K562 (cell line): ENCODE measurements at regions not wholly inside any gene's neighbourhood (a gene's known extent, or its start where the extent isn't known, plus 50 kb on each side); places are given as distances from the start of the nearest gene placed in this dataset.
A peak's percentile ranks its signal among the peaks of the same experiment; 100 is the strongest.

Experiments
- ATAC-seq: fragments of 200-7000 bp; cut with Tn5 transposase; 3 replicates; pipeline ENCODE4 v1.9.1; 2020; ENCODE audit warnings: moderate library complexity
- BruUV-seq: library from RNA; stranded (reverse); fragments of 400-500 nt; replicated peaks from 2 replicates; lab custom pipeline; 2021; lab: Mats Ljungman, UMichigan
- CTCF ChIA-PET: fragments of 300-600 bp; formaldehyde crosslinking; extraction: SDS; loops from one replicate; lab custom pipeline; 2021; ENCODE audit warnings: low intra/inter-chr PET ratio; lab: Yijun Ruan, JAX
- POLR2A ChIA-PET: fragments of 300-600, 350-650 bp; sonication (Branson Sonifier 250); formaldehyde crosslinking; extraction: SDS; loops from one replicate; lab custom pipeline; 2021; ENCODE audit warnings: antibody characterized with exemption, inconsistent platforms; lab: Yijun Ruan, JAX
- DNase-seq, 4 experiments: peaks; one replicate each; pipeline versions ENCODE4 v3.0.0 to v3.0.0-alpha.2; 2011 to 2018; ENCODE audit warnings: low spot score in 3 of 4, mixed read lengths in 3 of 4; ENCODE audit errors: extremely low read depth in 1 of 4
- FAIRE-seq: peaks from 2 replicates; lab custom pipeline; 2011; peaks lifted over from hg19 to GRCh38; lab: Jason Lieb, UNC
- H2AFZ ChIP-seq: 2 replicates; pipeline ENCODE4 v1.6.0; 2011; ENCODE audit warnings: low read depth, low read length, control low read depth, inconsistent platforms
- H3K27ac ChIP-seq: fragments of 200-600 bp; 3 replicates; pipeline ENCODE4 v1.8.0; 2011; ENCODE audit warnings: low read depth, mild to moderate bottlenecking, control low read depth, inconsistent platforms, low read length, moderate library complexity, mixed read lengths; ENCODE audit errors: extremely low read depth
- H3K27me3 ChIP-seq, 2 experiments: fragments of 300-600 bp in 1 of 2; 2 replicates in 1 of 2; 3 replicates in 1 of 2; pipeline versions ENCODE4 v1.6.0 to v1.8.0; 2011; ENCODE audit warnings: inconsistent platforms in 2 of 2, low read length in 2 of 2, mild to moderate bottlenecking in 1 of 2, mixed read lengths in 1 of 2, moderate library complexity in 1 of 2; ENCODE audit not compliant: control insufficient read depth in 2 of 2, insufficient read depth in 2 of 2
- H3K36me3 ChIP-seq: fragments of 300-600 bp; 3 replicates; pipeline ENCODE4 v1.8.0; 2011; ENCODE audit warnings: mild to moderate bottlenecking, low read length, inconsistent platforms; ENCODE audit not compliant: control insufficient read depth, insufficient read depth
- H3K4me1 ChIP-seq, 2 experiments: fragments of 200-600 bp in 1 of 2; replicated peaks in 1 of 2; 2 replicates in 1 of 2; 3 replicates in 1 of 2; pipeline versions ENCODE4 v1.5.1 to v1.8.0; 2011; ENCODE audit warnings: inconsistent platforms in 2 of 2, low read length in 2 of 2, mild to moderate bottlenecking in 1 of 2, mixed read lengths in 1 of 2, moderate library complexity in 1 of 2; ENCODE audit not compliant: control insufficient read depth in 2 of 2, insufficient read depth in 2 of 2
- H3K4me2 ChIP-seq: 2 replicates; pipeline ENCODE4 v1.6.1; 2011; ENCODE audit warnings: low read length, control low read depth, inconsistent platforms, mixed read lengths; ENCODE audit not compliant: insufficient read depth
- H3K4me3 ChIP-seq: fragments of 200-600 bp; sonication (generic), shearing (Covaris generic); 2 replicates; pipeline ENCODE4 v1.5.1; 2016; ENCODE audit warnings: control low read depth, inconsistent platforms
- H3K79me2 ChIP-seq: fragments of 200-600 bp; 3 replicates; pipeline ENCODE4 v1.8.0; 2011; ENCODE audit warnings: low read length, inconsistent platforms; ENCODE audit not compliant: control insufficient read depth, insufficient read depth
- H3K9ac ChIP-seq, 2 experiments: 2 replicates each; pipeline versions ENCODE4 v1.6.0 to v1.6.1; 2011; ENCODE audit warnings: low read depth in 2 of 2, low read length in 2 of 2, control low read depth in 1 of 2, inconsistent platforms in 1 of 2, mild to moderate bottlenecking in 1 of 2, mixed read lengths in 1 of 2; ENCODE audit not compliant: insufficient read depth in 1 of 2
- H3K9me1 ChIP-seq: one replicate; pipeline ENCODE4 v1.6.0; 2011; ENCODE audit warnings: inconsistent platforms, mild to moderate bottlenecking, low read length, moderate library complexity; ENCODE audit not compliant: control insufficient read depth, insufficient read depth
- H3K9me3 ChIP-seq: replicated peaks from 2 replicates; pipeline ENCODE4 v1.5.1; 2011; ENCODE audit warnings: low read depth, low read length, inconsistent platforms; ENCODE audit not compliant: control insufficient read depth, insufficient read depth
- H4K20me1 ChIP-seq: replicated peaks from 2 replicates; pipeline ENCODE4 v1.6.1; 2011; ENCODE audit warnings: low read length, inconsistent platforms, mixed read lengths; ENCODE audit not compliant: control insufficient read depth, insufficient read depth
- GABPA ChIP-seq: fragments of 200-800 bp; sonication (Bioruptor generic); conservative IDR thresholded peaks from 2 replicates; pipeline ENCODE4 v1.6.1; 2016; ENCODE audit warnings: low read depth, missing genetic modification characterization, missing compliant biosample characterization
- NFIC ChIP-seq: fragments of 450-650 bp; IDR thresholded peaks from 2 replicates; pipeline ENCODE4 v1.6.1; 2017; ENCODE audit warnings: mild to moderate bottlenecking, inconsistent platforms
- TAL1 ChIP-seq: fragments of 450-650 bp; IDR thresholded peaks from 2 replicates; pipeline ENCODE4 v1.6.1; 2016; ENCODE audit warnings: mild to moderate bottlenecking
- TEAD2 ChIP-seq: fragments of 450-650 bp; IDR thresholded peaks from 2 replicates; pipeline ENCODE4 v1.6.1; 2016; ENCODE audit warnings: missing genetic modification characterization, control low read depth, missing compliant biosample characterization
- ZNF239 ChIP-seq: fragments of 250-450 bp; sonication (Bioruptor Pico); IDR thresholded peaks from 2 replicates; pipeline ENCODE4 v1.4.0; 2020; ENCODE audit warnings: mild to moderate bottlenecking
- ZNF699 ChIP-seq: fragments of 250-450 bp; sonication (Bioruptor Pico); IDR thresholded peaks from 2 replicates; pipeline ENCODE4 v1.8.0; 2021; ENCODE audit warnings: mild to moderate bottlenecking, moderate library complexity; ENCODE audit not compliant: insufficient replicate concordance
- WGBS: fragments of 100-300 bp; shearing (Covaris generic); methylation state at CpG from one replicate; pipeline ENCODE4 v1.1.6; 2016; ENCODE audit warnings: low coverage, mixed read lengths; ENCODE audit not compliant: insufficient coverage; ENCODE audit errors: missing lambda C conversion rate; 5-methylcytosine and 5-hydroxymethylcytosine counted together
- in situ Hi-C: fragments of 300-500 bp; cut with MboI; formaldehyde crosslinking; loops from 4 replicates; pipeline ENCODE4 v1.15.0; 2018; ENCODE audit warnings: inconsistent platforms, mixed read lengths
- intact Hi-C: fragments of 100-400 bp; cut with micrococcal nuclease; formaldehyde crosslinking; loops from 2 replicates; pipeline ENCODE4 v1.14.2; 2022
- TF ChIP-seq, protein P1 (sequence below), 3 experiments: fragments of 200-800 bp in 1 of 3; fragments of 250-450 bp in 1 of 3; fragments of 450-650 bp in 1 of 3; sonication (Bioruptor Pico) in 1 of 3; sonication (Bioruptor generic) in 1 of 3; formaldehyde crosslinking in 1 of 3; IDR thresholded peaks; 2 replicates each; pipeline versions ENCODE4 v1.6.1 to v1.8.0; 2016 to 2022; ENCODE audit warnings: mild to moderate bottlenecking in 2 of 3, missing genetic modification characterization in 2 of 3, missing compliant biosample characterization in 1 of 3, moderate library complexity in 1 of 3

DNA sequence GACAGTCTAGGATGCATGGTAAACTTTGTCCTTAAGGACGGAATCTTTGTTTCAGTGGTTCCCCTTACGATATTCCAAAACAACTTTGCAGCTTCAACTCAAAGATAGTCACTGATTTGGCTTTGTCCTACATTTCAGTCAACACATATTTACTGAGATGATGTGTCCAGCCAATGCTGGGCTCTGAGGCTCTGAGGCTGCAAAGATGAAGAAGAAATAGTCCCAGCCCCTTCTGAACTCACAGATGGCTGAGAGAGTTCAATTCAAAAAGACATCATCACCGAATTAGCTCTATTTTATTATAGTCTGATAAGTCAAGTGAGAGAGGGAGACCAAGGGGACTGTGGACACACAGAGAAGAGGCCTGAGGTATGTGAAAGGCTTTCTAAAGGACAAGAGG is 544.0 kb downstream of the ACTL7B start (continued):
- TF ChIP-seq, protein P1, sequence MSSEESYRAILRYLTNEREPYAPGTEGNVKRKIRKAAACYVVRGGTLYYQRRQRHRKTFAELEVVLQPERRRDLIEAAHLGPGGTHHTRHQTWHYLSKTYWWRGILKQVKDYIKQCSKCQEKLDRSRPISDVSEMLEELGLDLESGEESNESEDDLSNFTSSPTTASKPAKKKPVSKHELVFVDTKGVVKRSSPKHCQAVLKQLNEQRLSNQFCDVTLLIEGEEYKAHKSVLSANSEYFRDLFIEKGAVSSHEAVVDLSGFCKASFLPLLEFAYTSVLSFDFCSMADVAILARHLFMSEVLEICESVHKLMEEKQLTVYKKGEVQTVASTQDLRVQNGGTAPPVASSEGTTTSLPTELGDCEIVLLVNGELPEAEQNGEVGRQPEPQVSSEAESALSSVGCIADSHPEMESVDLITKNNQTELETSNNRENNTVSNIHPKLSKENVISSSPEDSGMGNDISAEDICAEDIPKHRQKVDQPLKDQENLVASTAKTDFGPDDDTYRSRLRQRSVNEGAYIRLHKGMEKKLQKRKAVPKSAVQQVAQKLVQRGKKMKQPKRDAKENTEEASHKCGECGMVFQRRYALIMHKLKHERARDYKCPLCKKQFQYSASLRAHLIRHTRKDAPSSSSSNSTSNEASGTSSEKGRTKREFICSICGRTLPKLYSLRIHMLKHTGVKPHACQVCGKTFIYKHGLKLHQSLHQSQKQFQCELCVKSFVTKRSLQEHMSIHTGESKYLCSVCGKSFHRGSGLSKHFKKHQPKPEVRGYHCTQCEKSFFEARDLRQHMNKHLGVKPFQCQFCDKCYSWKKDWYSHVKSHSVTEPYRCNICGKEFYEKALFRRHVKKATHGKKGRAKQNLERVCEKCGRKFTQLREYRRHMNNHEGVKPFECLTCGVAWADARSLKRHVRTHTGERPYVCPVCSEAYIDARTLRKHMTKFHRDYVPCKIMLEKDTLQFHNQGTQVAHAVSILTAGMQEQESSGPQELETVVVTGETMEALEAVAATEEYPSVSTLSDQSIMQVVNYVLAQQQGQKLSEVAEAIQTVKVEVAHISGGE (CRISPR knock-in tag; IDR thresholded peaks at IDR 0.05), result no peak
- no peak for TF ChIP-seq TEAD2

GRCh38 chr9:108310202-108310601 is 545.6 kb downstream of the ACTL7B start:
- Histone ChIP-seq H3K27ac (no peak overlapping the region), H4K20me1 (no peaks in the 10 kb centered on the region), H2AFZ (no peak overlapping the region), H3K79me2 (no peaks in the 10 kb centered on the region), H3K9ac (no peak overlapping the region), H3K27me3 (no peaks in the 10 kb centered on the region), H3K4me1 (no peaks in the 10 kb centered on the region), H3K4me2 (no peak overlapping the region), H3K9me1 (no peaks in the 10 kb centered on the region), H3K9me3 (no peaks in the 10 kb centered on the region), H3K4me3 (no peak overlapping the region), H3K36me3 (no peaks in the 10 kb centered on the region)
- in situ Hi-C loops (no loop called here), intact Hi-C loops (no loop called here)
- ATAC-seq, result no peak
- POLR2A ChIA-PET, result no interaction called here
- BruUV-seq, result no TSS peak
- no peak for TF ChIP-seq ZNF699 (CRISPR knock-in tag)
- TF ChIP-seq NFIC, result peak; percentile 65
- TF ChIP-seq ZNF239 (CRISPR knock-in tag), result peak; percentile 51
- TF ChIP-seq GABPA, result no peak
- TF ChIP-seq TAL1, result 0 out of 2 replicates have a peak, but pooled peaks have one; percentile 14
- DNase-seq, result no peak
- FAIRE-seq, result no peak
- CTCF ChIA-PET, result no interaction called here
- WGBS, result 0% methylated on average over 3 of the region's 3 CpGs
